Mammary epithelial cell (primary cell): ENCODE measurements at regions not wholly inside any gene's neighbourhood (a gene's known extent, or its start where the extent isn't known, plus 50 kb on each side); places are given as distances from the start of the nearest gene placed in this dataset.

Experiments used
- CTCF ChIP-seq, 2 donors: IDR thresholded peaks in 1 of 2; conservative IDR thresholded peaks in 1 of 2; 2 replicates each; pipeline ENCODE4 v1.5.1; 2011 to 2012; ENCODE audit warnings: inconsistent platforms in 2 of 2, low read length in 2 of 2, mild to moderate bottlenecking in 2 of 2, control low read depth in 1 of 2, low read depth in 1 of 2; ENCODE audit not compliant: insufficient read depth in 1 of 2; ENCODE audit errors: extremely low read depth in 1 of 2
- EZH2 ChIP-seq: IDR thresholded peaks from 2 replicates; pipeline ENCODE4 v1.6.1; 2012; ENCODE audit warnings: low read length, inconsistent platforms, borderline replicate concordance

- no peak for TF ChIP-seq CTCF (conservative IDR thresholded peaks at IDR 0.05 in 1 of 2, IDR thresholded peaks at IDR 0.05 in 1 of 2; ENCODE audit: extremely low read depth in 1 of 2, insufficient read depth in 1 of 2, low read depth in 1 of 2, low read length in 2 of 2)
- no peak for TF ChIP-seq EZH2
Observed at GRCh38 chr20:22821796-22822195, 213.3 kb upstream of the SSTR4 start.
